ENCODE measurements at regions not wholly inside any gene's neighbourhood (a gene's known extent, or its start where the extent isn't known, plus 50 kb on each side); places are given as distances from the start of the nearest gene placed in this dataset.

DNA sequence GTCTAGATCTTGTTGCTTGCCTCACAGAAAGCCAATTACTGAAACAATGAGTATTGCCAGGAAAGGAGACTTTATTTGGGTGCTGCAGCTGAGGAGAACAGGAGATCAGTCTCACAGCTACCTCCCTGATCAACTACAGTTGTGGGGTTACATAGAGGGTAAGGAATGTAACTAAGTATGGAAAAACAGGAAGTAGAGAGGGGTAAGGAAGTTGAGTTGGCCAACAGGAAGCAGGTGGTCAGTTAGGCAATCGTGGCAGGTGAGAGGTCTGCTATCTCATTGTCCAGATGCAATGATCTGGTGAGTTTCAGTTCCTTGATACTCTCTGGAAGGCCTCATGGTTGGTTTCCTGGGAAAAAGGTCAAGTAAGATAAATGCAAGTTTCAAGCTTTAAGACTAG, 333.1 kb upstream of the GOT2 start:
- no peak overlapping the region for H3K27ac Mint-ChIP-seq
- H3K9me3 Mint-ChIP-seq, result peaks cover 12% of the 10 kb centered on the region; the same call in 1 of the 2 replicates
- no peak overlapping the region for H3K4me3 Mint-ChIP-seq
- no peaks in the 10 kb centered on the region; the same call in 1 of the 2 replicates for H3K36me3 Mint-ChIP-seq (ENCODE audit: low read depth)
- no peak for DNase-seq
- TF ChIP-seq, protein P1, sequence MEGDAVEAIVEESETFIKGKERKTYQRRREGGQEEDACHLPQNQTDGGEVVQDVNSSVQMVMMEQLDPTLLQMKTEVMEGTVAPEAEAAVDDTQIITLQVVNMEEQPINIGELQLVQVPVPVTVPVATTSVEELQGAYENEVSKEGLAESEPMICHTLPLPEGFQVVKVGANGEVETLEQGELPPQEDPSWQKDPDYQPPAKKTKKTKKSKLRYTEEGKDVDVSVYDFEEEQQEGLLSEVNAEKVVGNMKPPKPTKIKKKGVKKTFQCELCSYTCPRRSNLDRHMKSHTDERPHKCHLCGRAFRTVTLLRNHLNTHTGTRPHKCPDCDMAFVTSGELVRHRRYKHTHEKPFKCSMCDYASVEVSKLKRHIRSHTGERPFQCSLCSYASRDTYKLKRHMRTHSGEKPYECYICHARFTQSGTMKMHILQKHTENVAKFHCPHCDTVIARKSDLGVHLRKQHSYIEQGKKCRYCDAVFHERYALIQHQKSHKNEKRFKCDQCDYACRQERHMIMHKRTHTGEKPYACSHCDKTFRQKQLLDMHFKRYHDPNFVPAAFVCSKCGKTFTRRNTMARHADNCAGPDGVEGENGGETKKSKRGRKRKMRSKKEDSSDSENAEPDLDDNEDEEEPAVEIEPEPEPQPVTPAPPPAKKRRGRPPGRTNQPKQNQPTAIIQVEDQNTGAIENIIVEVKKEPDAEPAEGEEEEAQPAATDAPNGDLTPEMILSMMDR (IDR thresholded peaks at IDR 0.05), result no peak
- no peaks in the 10 kb centered on the region; the same call in 1 of the 2 replicates for H3K27me3 Mint-ChIP-seq (ENCODE audit: insufficient read depth)
- H3K4me1 Mint-ChIP-seq (ENCODE audit: low read depth), result peaks cover 6% of the 10 kb centered on the region; the same call in 1 of the 2 replicates

DNA sequence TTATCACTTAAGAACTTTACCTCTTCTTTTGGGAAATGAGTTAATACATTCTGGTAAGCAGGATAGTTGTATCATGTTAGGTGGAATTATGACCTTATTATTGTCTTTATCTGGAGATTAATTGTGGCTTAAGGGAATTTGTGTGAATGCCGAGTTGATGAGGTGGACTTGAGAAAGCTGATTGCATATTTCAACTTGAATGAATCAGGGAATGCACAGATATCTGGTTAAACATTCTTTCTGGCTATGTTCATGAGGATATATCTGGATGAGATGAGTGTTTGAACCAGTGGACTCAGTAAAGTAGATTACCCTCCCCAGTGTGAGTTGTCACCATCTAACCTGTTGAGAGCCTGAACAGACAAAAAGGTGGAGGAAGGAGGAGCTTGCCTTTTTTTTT, 326.1 kb upstream of the GOT2 start:
- no peaks in the 10 kb centered on the region; the same call in 1 of the 2 replicates for H3K9me3 Mint-ChIP-seq
- TF ChIP-seq, protein P1 (IDR thresholded peaks at IDR 0.05), result no peak
- H3K27ac Mint-ChIP-seq, result peak overlapping the region; percentile 55; the same call in 1 of the 2 replicates
- H3K4me3 Mint-ChIP-seq, result no peak overlapping the region
- no peaks in the 10 kb centered on the region for H3K27me3 Mint-ChIP-seq (ENCODE audit: insufficient read depth)
- H3K36me3 Mint-ChIP-seq (ENCODE audit: low read depth), result peaks cover 4% of the 10 kb centered on the region; the same call in 1 of the 2 replicates
- peaks cover 29% of the 10 kb centered on the region for H3K4me1 Mint-ChIP-seq (ENCODE audit: low read depth)
- DNase-seq, result peak; percentile 90

DNA sequence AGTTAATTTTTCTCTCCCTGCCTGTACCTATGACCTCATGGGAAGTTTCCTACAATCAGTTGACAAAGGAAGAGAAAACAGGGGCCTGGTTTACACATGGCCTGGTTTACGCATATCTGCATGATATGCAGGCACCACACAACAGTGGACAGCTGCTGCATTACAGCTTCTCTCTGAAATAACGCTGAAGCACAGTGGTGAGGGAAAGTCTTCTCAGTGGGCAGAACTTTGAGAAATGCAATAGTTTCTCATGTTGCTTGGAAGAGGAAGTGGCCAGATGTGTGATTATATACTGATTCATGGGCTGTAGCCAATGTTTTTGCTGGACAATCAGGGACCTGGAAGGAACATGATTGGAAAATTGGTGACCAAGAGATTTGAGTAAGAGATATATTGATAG, 324.1 kb upstream of the GOT2 start:
- Mint-ChIP-seq H3K27me3 (ENCODE audit: insufficient read depth) (no peaks in the 10 kb centered on the region), H3K4me1 (ENCODE audit: low read depth) (peaks cover 29% of the 10 kb centered on the region), H3K27ac (no peak overlapping the region; the same call in 1 of the 2 replicates), H3K36me3 (ENCODE audit: low read depth) (peaks cover 4% of the 10 kb centered on the region; the same call in 1 of the 2 replicates), H3K9me3 (no peaks in the 10 kb centered on the region; the same call in 1 of the 2 replicates), H3K4me3 (no peak overlapping the region)
- DNase-seq, result no peak
- TF ChIP-seq, protein P1 (IDR thresholded peaks at IDR 0.05), result no peak

DNA sequence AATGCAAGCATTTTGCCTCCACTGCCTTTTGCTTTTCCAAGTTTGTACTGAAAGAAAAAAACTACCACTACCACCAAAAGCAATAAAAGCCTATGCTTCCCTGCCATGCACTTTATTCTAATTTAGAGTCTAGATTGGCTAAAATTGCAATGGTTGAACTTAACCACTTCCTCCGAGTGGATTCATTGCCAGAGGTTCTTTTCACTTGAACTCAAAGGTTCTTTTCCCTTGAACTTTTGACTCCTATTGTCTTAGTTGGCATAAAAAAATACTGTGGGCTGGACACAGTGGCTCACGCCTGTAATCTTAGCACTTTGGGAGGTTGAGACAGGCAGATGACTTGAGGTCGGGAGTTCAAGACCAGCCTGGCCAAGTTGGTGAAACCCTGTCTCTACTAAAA, 319.8 kb upstream of the GOT2 start:
- TF ChIP-seq, protein P1 (IDR thresholded peaks at IDR 0.05), result no peak
- no peak overlapping the region for H3K27ac Mint-ChIP-seq
- H3K36me3 Mint-ChIP-seq (ENCODE audit: low read depth), result peaks cover 4% of the 10 kb centered on the region; the same call in 1 of the 2 replicates
- H3K27me3 Mint-ChIP-seq (ENCODE audit: insufficient read depth), result no peaks in the 10 kb centered on the region
- no peak overlapping the region for H3K4me3 Mint-ChIP-seq
- peaks cover 13% of the 10 kb centered on the region; the same call in 1 of the 2 replicates for H3K4me1 Mint-ChIP-seq (ENCODE audit: low read depth)
- no peak for DNase-seq
- H3K9me3 Mint-ChIP-seq, result no peaks in the 10 kb centered on the region; the same call in 1 of the 2 replicates

DNA sequence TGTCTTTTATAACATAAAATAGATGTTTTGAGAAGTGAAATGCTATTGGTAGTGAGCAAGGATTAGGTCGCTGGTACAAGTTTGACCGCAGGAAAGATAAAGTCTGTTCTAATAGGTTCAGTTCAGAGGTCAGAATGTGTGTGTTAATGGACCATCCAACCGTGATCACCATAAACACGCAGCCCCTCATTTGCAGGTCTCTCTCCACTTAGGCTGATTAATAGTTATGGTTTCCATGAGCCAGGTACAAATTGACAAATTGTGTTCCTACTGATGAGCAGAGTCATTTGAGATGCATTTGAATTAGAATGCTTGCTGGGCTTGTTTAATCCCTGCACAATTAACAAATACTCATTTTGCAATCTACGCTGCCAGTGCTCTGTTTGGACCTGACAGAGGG, 318.1 kb upstream of the GOT2 start:
- no peak for DNase-seq
- no peaks in the 10 kb centered on the region for H3K36me3 Mint-ChIP-seq (ENCODE audit: low read depth)
- no peaks in the 10 kb centered on the region for H3K27me3 Mint-ChIP-seq (ENCODE audit: insufficient read depth)
- peaks cover 9% of the 10 kb centered on the region; the same call in 1 of the 2 replicates for H3K4me1 Mint-ChIP-seq (ENCODE audit: low read depth)
- H3K4me3 Mint-ChIP-seq, result no peak overlapping the region
- peaks cover 3% of the 10 kb centered on the region; the same call in 1 of the 2 replicates for H3K9me3 Mint-ChIP-seq
- no peak overlapping the region for H3K27ac Mint-ChIP-seq
- TF ChIP-seq, protein P1 (IDR thresholded peaks at IDR 0.05), result no peak
